ENCODE measurements at regions not wholly inside any gene's neighbourhood (a gene's known extent, or its start where the extent isn't known, plus 50 kb on each side); places are given as distances from the start of the nearest gene placed in this dataset.

DNA sequence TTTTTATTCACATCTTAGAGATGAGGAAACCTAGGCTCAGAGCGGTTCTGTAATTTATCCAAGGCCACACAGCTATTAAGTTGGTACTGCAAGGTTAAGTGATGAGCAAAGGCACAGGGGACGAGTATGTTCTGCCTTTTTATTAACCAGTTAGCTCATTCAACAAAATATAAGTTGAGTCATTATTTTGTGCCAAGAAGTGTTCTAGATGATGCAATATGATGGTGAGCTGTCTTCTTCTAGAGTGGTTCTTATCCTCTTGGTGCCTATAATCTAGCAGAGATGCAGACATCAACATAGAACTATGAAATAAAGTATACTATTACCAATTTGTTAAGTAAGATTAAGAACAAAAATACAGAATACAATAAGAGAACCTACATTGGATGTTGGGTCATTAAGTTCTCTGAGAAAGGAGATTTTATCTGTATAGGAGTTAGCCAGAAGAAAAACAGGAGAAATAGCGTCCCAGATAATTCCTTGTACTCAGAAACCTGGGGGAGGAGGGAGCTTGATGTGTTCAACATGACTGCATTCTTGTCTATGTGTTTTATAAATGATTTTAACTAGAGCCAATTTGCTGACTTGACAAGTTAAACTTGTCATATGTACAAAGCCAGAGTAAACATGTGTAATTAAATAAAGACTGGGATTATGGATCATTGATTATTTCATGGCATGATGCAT is 122.3 kb downstream of the TBXT start:
- FAIRE-seq = no peak
- no peaks in the 10 kb centered on the region for H4K20me1 ChIP-seq (replicated peaks; ENCODE audit: control insufficient read depth, extremely low read depth, insufficient read depth, low read length)
- no peak overlapping the region for H3K27ac ChIP-seq (ENCODE audit: insufficient read depth, low read depth, low read length)
- ChIA-PET POLR2A (no interaction called here), CTCF (no interaction called here)
- no TSS peak for BruUV-seq (replicated peaks)
- no peaks in the 10 kb centered on the region for H3K4me1 ChIP-seq (ENCODE audit: control insufficient read depth, extremely low read depth, insufficient read depth, low read length)
- TF ChIP-seq MYC (IDR thresholded peaks at IDR 0.05; ENCODE audit: low read depth, low read length) (no peak), JUN (IDR thresholded peaks at IDR 0.05; ENCODE audit: borderline replicate concordance, insufficient read depth, insufficient read length, low read depth) (no peak), POLR2AphosphoS5 (IDR thresholded peaks at IDR 0.05; ENCODE audit: insufficient read depth, low read depth, low read length) (no peak), FOS (IDR thresholded peaks at IDR 0.05; ENCODE audit: borderline replicate concordance, insufficient read depth, low read length) (no peak), GATA2 (IDR thresholded peaks at IDR 0.05; ENCODE audit: insufficient read depth, insufficient read length, low read depth, low read length) (no peak), EZH2 (IDR thresholded peaks at IDR 0.05; ENCODE audit: borderline replicate concordance, low read depth, low read length, severe bottlenecking) (no peak)
- TF ChIP-seq, protein P1, sequence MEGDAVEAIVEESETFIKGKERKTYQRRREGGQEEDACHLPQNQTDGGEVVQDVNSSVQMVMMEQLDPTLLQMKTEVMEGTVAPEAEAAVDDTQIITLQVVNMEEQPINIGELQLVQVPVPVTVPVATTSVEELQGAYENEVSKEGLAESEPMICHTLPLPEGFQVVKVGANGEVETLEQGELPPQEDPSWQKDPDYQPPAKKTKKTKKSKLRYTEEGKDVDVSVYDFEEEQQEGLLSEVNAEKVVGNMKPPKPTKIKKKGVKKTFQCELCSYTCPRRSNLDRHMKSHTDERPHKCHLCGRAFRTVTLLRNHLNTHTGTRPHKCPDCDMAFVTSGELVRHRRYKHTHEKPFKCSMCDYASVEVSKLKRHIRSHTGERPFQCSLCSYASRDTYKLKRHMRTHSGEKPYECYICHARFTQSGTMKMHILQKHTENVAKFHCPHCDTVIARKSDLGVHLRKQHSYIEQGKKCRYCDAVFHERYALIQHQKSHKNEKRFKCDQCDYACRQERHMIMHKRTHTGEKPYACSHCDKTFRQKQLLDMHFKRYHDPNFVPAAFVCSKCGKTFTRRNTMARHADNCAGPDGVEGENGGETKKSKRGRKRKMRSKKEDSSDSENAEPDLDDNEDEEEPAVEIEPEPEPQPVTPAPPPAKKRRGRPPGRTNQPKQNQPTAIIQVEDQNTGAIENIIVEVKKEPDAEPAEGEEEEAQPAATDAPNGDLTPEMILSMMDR (IDR thresholded peaks at IDR 0.05; ENCODE audit: extremely low read depth in 1 of 2, insufficient read depth in 1 of 2, low read depth in 1 of 2, low read length in 2 of 2) = no peak
- TF ChIP-seq, protein P2, sequence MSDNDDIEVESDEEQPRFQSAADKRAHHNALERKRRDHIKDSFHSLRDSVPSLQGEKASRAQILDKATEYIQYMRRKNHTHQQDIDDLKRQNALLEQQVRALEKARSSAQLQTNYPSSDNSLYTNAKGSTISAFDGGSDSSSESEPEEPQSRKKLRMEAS (IDR thresholded peaks at IDR 0.05; ENCODE audit: insufficient read depth, insufficient read length) = no peak
- H3K9ac ChIP-seq (replicated peaks; ENCODE audit: extremely low read depth, insufficient read depth, low read length) = no peak overlapping the region
- no peak overlapping the region for H3K4me2 ChIP-seq (ENCODE audit: insufficient read depth, low read length)
- no peaks in the 10 kb centered on the region for H3K9me3 ChIP-seq (replicated peaks; ENCODE audit: control insufficient read depth, insufficient read depth, low read length)
- DNase-seq (ENCODE audit: low read depth, low spot score) = no peak
- no peaks in the 10 kb centered on the region for H3K36me3 ChIP-seq (ENCODE audit: control insufficient read depth in 2 of 2, extremely low read depth in 1 of 2, insufficient read depth in 2 of 2, low read length in 2 of 2)
- intact Hi-C loops (cut with micrococcal nuclease) (no loop called here), dilution Hi-C loops (cut with MboI; ENCODE audit: extremely low pct_ligation_motif_present, low sequenced_read_pairs) (no loop called here)
- no peaks in the 10 kb centered on the region for H3K27me3 ChIP-seq (ENCODE audit: control insufficient read depth in 2 of 2, insufficient read depth in 2 of 2, low read length in 2 of 2)
- no peaks in the 10 kb centered on the region for H3K79me2 ChIP-seq (ENCODE audit: control insufficient read depth, insufficient read depth, low read length)
- H2AFZ ChIP-seq (ENCODE audit: low read depth, low read length) = no peak overlapping the region
- H3K9me1 ChIP-seq (replicated peaks; ENCODE audit: control insufficient read depth, extremely low read depth, insufficient read depth, low read length) = no peaks in the 10 kb centered on the region
- no peak overlapping the region for H3K4me3 ChIP-seq (replicated peaks in 1 of 3; ENCODE audit: insufficient read depth in 1 of 3, low read depth in 1 of 3, low read length in 3 of 3)

Measured in endothelial cell of umbilical vein (primary cell).